Activated T-helper 2 cell treated with anti-CD3 and anti-CD28 coated beads, Interferon-gamma antibody, Interleukin-2, Interleukin-4, amounts not matched to agents 10 μg/mL and 5 μg/mL and 100 μg/mL, durations not matched to agents 14 hours and 24 hours and 36 hours (primary cell): ENCODE measurements at regions not wholly inside any gene's neighbourhood (a gene's known extent, or its start where the extent isn't known, plus 50 kb on each side); places are given as distances from the start of the nearest gene placed in this dataset.
"Not testable (repeated sequence)": the region's sequence is repeated elsewhere in the genome, so short reads cannot be mapped to it uniquely, and the experiment has no call there.

Experiments
- DNase-seq: peaks from one replicate; pipeline ENCODE4 v3.0.0; 2021; ENCODE audit warnings: low spot score
- H3K27ac Mint-ChIP-seq: one replicate; pipeline ENCODE4 v1.8.0; 2021; ENCODE audit warnings: mixed read lengths
- H3K27me3 Mint-ChIP-seq: one replicate; pipeline ENCODE4 v1.8.0; 2021; ENCODE audit warnings: low read depth, mixed read lengths
- H3K36me3 Mint-ChIP-seq: one replicate; pipeline ENCODE4 v1.8.0; 2021; ENCODE audit warnings: low read depth, mixed read lengths
- H3K4me1 Mint-ChIP-seq: one replicate; pipeline ENCODE4 v1.8.0; 2021; ENCODE audit warnings: low read depth, mixed read lengths
- H3K4me3 Mint-ChIP-seq: one replicate; pipeline ENCODE4 v1.8.0; 2021; ENCODE audit warnings: low read depth, mild to moderate bottlenecking, moderate library complexity, mixed read lengths
- H3K9me3 Mint-ChIP-seq: one replicate; pipeline ENCODE4 v1.8.0; 2021; ENCODE audit warnings: mixed read lengths
- intact Hi-C: fragments of 100-400 bp; cut with micrococcal nuclease; formaldehyde crosslinking; loops from one replicate; pipeline ENCODE4 v1.15.1; 2023

- no peak overlapping the region for H3K27ac Mint-ChIP-seq
- peaks cover 15% of the 10 kb centered on the region for H3K4me1 Mint-ChIP-seq
- no peaks in the 10 kb centered on the region for H3K36me3 Mint-ChIP-seq
- H3K4me3 Mint-ChIP-seq = no peak overlapping the region
- H3K27me3 Mint-ChIP-seq = peaks cover 36% of the 10 kb centered on the region
- intact Hi-C loops = no loop called here
- H3K9me3 Mint-ChIP-seq = peaks cover 4% of the 10 kb centered on the region
- no peak for DNase-seq
These were observed 67.2 kb upstream of the IFNGR1 start for GRCh38 chr6:137286368-137286767.

- Mint-ChIP-seq H3K4me1 (peaks cover 10% of the 10 kb centered on the region), H3K36me3 (no peaks in the 10 kb centered on the region), H3K9me3 (peaks cover 4% of the 10 kb centered on the region), H3K27ac (no peak overlapping the region), H3K4me3 (no peak overlapping the region), H3K27me3 (peaks cover 32% of the 10 kb centered on the region)
- intact Hi-C loops = no loop called here
- DNase-seq = no peak
These were observed 65.6 kb upstream of the IFNGR1 start for GRCh38 chr6:137284811-137285110.

GRCh38 chr6:137283940-137284810 lies 65.0 kb upstream of the IFNGR1 start:
- H3K36me3 Mint-ChIP-seq = no peaks in the 10 kb centered on the region
- peaks cover 32% of the 10 kb centered on the region for H3K27me3 Mint-ChIP-seq
- peak overlapping the region; percentile 18 for H3K27ac Mint-ChIP-seq
- no peak overlapping the region for H3K4me3 Mint-ChIP-seq
- H3K9me3 Mint-ChIP-seq = peaks cover 4% of the 10 kb centered on the region
- peaks cover 10% of the 10 kb centered on the region for H3K4me1 Mint-ChIP-seq
- DNase-seq = no peak
- intact Hi-C loops = no loop called here

GRCh38 chr6:137283080-137283479 lies 63.9 kb upstream of the IFNGR1 start:
- no peak overlapping the region for H3K27ac Mint-ChIP-seq

GRCh38 chr6:137282254-137282653 lies 63.1 kb upstream of the IFNGR1 start:
- no peak for DNase-seq
- H3K27me3 Mint-ChIP-seq = peaks cover 31% of the 10 kb centered on the region
- H3K9me3 Mint-ChIP-seq = no peaks in the 10 kb centered on the region
- H3K36me3 Mint-ChIP-seq = no peaks in the 10 kb centered on the region
- H3K4me3 Mint-ChIP-seq = no peak overlapping the region
- H3K27ac Mint-ChIP-seq = no peak overlapping the region
- intact Hi-C loops = no loop called here
- peaks cover 10% of the 10 kb centered on the region for H3K4me1 Mint-ChIP-seq

More at GRCh38 chr6:137283080-137283479, 63.9 kb upstream of the IFNGR1 start:
- peaks cover 29% of the 10 kb centered on the region for H3K27me3 Mint-ChIP-seq
- DNase-seq = no peak
- intact Hi-C loops = no loop called here
- no peak overlapping the region for H3K4me3 Mint-ChIP-seq
- peaks cover 10% of the 10 kb centered on the region for H3K4me1 Mint-ChIP-seq
- H3K36me3 Mint-ChIP-seq = no peaks in the 10 kb centered on the region
- H3K9me3 Mint-ChIP-seq = peaks cover 4% of the 10 kb centered on the region

- H3K27ac Mint-ChIP-seq, intact Hi-C loops, DNase-seq, H3K9me3 Mint-ChIP-seq, H3K4me3 Mint-ChIP-seq, H3K4me1 Mint-ChIP-seq, H3K36me3 Mint-ChIP-seq: not testable (repeated sequence)
- H3K27me3 Mint-ChIP-seq = peaks cover 40% of the 10 kb centered on the region
These were observed 60.1 kb upstream of the IFNGR1 start for GRCh38 chr6:137279279-137279678.

GRCh38 chr6:137277971-137278637 lies 58.9 kb upstream of the IFNGR1 start:
- Mint-ChIP-seq H3K36me3 (no peaks in the 10 kb centered on the region), H3K27me3 (peaks cover 42% of the 10 kb centered on the region), H3K27ac (no peak overlapping the region), H3K4me1 (no peaks in the 10 kb centered on the region), H3K4me3 (no peak overlapping the region), H3K9me3 (no peaks in the 10 kb centered on the region)
- intact Hi-C loops = no loop called here
- no peak for DNase-seq

GRCh38 chr6:137272403-137272802 lies 53.2 kb upstream of the IFNGR1 start:
- Mint-ChIP-seq H3K36me3 (no peaks in the 10 kb centered on the region), H3K27me3 (peaks cover 37% of the 10 kb centered on the region), H3K27ac (no peak overlapping the region), H3K4me1 (peaks cover 6% of the 10 kb centered on the region), H3K4me3 (no peak overlapping the region), H3K9me3 (no peaks in the 10 kb centered on the region)
- intact Hi-C loops = loop anchor here (5.0 kb wide), 1 partner anchor 180 kb away; no protein-coding TSS in a partner anchor
- no peak for DNase-seq

- Mint-ChIP-seq H3K4me3 (no peak overlapping the region), H3K36me3 (no peaks in the 10 kb centered on the region), H3K9me3 (no peaks in the 10 kb centered on the region), H3K27ac (no peak overlapping the region), H3K4me1 (peaks cover 6% of the 10 kb centered on the region), H3K27me3 (peaks cover 33% of the 10 kb centered on the region)
- intact Hi-C loops = loop anchor here (1.0 to 5.0 kb wide), 3 partner anchors 43 to 371 kb away; no protein-coding TSS in a partner anchor
- no peak for DNase-seq
These were observed 52.3 kb upstream of the IFNGR1 start for GRCh38 chr6:137271245-137272183.

GRCh38 chr6:137269803-137270202 lies 50.6 kb upstream of the IFNGR1 start:
- Mint-ChIP-seq H3K36me3 (no peaks in the 10 kb centered on the region), H3K9me3 (no peaks in the 10 kb centered on the region), H3K4me1 (peaks cover 6% of the 10 kb centered on the region), H3K27me3 (peaks cover 44% of the 10 kb centered on the region), H3K27ac (no peak overlapping the region), H3K4me3 (no peak overlapping the region)
- no peak for DNase-seq
- intact Hi-C loops = loop anchor here (1.0 to 5.0 kb wide), 3 partner anchors 145 to 373 kb away; no protein-coding TSS in a partner anchor

- no peak for DNase-seq
- Mint-ChIP-seq H3K27ac (no peak overlapping the region), H3K4me3 (no peak overlapping the region), H3K27me3 (peaks cover 42% of the 10 kb centered on the region), H3K4me1 (peaks cover 6% of the 10 kb centered on the region), H3K36me3 (no peaks in the 10 kb centered on the region), H3K9me3 (no peaks in the 10 kb centered on the region)
- intact Hi-C loops = loop anchor here (1.0 kb wide), 1 partner anchor 146 kb away; no protein-coding TSS in a partner anchor
These were observed 50.2 kb upstream of the IFNGR1 start for GRCh38 chr6:137269347-137269746.
